HG03342 (cell line): ENCODE measurements at regions not wholly inside any gene's neighbourhood (a gene's known extent, or its start where the extent isn't known, plus 50 kb on each side); places are given as distances from the start of the nearest gene placed in this dataset.

ENCODE experiments used
- ATAC-seq: cut with Tn5 transposase; IDR thresholded peaks from one replicate; pipeline ENCODE4 v1.9.1; 2021; ENCODE audit warnings: mild to moderate bottlenecking, moderate library complexity; ENCODE audit not compliant: unreplicated experiment

DNA sequence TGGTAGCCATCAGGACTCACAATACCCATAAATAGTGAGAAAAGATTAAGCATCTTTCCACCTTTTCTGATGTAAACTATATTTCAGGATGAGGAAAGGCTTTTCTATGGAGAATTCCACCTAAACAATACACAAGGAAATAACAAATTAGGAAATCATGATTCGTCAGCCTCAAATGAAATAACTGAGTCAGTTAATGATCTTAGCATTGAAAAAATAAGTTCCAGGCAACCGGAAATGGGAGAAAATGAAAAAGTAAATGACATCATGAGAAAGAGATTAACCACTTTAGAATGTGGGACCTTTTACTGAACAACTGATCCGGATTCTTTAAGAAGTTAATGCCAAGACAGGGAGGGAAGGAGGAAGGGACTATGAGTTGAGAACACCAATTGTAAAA lies 742.3 kb downstream of the TNS3 start:
- no peak for ATAC-seq

DNA sequence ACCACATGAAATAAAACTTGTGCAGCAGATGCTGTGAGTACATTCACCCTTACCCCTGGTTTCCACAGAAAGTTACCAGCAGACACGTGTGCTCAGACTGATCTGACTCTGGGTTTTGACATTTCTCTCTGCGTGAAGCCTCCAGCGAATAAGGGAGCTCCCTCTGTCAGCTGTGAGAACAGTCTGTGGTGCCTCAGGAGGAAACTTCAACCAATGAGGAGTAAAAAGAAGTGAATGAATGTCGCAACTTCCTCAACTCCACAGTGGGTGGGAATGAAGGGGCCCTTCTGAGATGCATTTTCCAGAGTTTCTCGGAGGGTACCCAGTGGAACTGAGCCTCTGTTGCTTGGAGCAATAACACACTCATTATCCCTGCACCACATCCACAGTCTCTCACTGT lies 743.4 kb downstream of the TNS3 start:
- ATAC-seq, result no peak

DNA sequence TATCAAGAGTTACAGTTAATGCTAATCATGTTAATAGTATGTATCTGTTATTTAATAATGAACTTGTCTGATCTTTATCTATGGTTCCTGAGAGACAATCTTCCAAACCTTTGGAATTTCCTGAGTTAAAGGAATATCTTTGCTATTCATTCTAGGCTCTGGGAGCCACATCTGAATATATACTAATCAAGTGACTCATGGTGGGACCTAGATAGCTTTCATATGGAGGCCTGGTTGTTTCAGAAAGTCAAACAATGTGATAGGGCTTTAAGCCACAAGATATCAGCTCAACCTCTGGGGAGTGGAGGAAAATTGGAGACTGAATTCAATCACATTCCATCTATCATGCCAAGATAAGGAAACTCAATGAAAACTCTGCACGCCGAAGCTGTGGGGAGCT lies 746.4 kb downstream of the TNS3 start:
- ATAC-seq, result no peak

DNA sequence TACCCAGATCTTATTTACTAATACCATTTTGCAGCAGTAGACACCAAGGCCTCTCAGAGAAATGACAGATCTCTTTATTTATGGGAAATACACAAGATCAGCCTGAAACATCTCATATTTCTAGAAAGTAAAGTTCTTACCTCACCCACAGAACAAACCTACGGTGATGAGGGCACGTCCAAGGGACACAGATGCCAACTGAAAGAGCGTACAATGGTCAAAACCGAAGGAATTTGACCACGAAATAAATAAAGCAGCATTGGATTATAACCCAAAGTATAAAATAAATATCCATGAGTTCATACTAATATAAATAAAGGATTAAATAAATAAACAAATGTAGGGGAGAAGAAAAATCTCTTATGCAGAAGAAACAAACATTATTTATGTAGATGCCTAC lies 747.0 kb downstream of the TNS3 start:
- no peak for ATAC-seq

DNA sequence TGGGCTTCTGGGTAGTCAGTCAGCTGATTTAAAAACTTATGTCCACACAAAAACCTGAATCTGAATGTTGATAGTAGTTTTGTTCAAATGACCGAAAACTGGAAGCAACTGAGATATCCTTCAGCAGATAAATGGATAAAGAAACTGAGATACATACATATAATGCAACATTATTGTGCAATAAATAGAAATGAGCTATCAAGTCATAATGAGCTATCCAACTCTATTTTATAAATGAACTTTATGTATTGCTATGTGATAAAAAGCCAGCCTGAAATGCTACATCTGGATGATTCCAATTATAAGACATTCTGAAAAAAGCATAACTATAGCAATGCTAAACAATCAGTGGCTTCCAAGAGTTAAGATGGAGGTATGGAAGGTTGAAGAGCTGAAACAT lies 748.7 kb downstream of the TNS3 start:
- ATAC-seq, result no peak

DNA sequence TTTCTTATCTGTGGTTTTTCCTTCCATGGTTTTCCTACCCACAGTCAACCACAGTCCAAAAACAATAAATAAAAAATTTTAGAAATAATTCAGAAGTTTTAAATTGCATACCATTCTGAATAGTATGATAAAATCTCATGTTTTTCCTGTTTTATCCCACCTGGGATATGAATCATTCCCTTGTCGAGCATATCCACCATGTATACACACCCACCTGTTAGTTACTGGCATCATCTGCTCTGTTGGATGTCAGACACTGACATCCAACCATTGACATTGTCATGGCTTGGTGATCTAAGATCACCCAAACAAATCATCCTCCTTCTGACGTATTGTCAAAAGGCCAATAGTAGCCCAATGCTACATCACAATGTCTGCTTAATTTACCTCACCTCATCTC lies 749.8 kb downstream of the TNS3 start:
- ATAC-seq, result no peak

DNA sequence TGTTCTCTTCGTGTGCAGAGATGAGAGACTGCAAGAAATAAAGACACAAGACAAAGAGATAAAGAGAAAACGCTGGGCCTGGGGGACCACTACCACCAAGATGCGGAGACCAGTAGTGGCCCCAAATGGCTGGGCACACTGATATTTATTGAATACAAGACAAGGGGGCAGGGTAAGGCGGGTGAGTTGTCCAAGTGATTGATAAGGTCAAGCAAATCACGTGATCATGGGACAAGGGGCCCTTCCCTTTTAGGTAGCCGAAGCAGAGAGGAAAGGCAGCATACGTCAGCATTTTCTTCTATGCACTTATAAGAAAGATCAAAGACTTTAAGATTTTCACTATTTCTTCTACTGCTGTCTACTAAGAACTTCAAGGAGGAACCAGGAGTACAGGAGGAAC lies 762.1 kb downstream of the TNS3 start:
- no peak for ATAC-seq

DNA sequence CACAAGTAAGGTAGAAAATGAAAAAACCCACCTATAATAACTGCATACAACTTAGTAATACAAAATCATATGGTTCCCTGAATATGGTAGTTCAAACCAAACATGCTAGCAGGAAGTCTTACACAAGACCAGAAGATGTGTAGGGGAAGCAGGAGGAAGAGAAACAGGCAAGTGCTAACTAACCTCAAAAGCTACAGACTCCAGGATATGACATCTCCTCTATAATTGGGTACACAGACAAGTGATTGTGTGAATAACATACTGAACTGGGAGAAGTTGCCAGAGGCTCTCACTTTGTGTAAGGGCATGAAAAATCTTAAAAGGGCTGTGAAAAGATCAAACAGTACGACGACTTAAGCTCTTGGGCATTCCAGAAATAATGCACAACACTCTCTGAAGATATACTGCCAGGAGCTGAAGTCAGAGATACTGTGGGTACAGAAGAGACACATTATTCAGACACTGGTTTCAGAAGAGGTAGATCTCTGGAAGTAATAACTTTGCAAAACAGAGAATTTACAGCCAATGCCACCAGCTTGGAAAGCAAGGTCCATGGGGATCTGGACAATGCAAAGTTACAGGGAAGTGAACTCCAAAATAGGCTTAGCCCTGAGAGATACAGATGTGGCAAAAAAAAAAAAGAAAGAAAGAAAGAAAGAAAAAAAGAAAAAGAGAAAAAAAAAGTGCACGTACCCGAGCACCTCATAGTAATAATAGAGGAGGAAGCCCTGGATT lies 767.2 kb downstream of the TNS3 start:
- ATAC-seq, result no peak

DNA sequence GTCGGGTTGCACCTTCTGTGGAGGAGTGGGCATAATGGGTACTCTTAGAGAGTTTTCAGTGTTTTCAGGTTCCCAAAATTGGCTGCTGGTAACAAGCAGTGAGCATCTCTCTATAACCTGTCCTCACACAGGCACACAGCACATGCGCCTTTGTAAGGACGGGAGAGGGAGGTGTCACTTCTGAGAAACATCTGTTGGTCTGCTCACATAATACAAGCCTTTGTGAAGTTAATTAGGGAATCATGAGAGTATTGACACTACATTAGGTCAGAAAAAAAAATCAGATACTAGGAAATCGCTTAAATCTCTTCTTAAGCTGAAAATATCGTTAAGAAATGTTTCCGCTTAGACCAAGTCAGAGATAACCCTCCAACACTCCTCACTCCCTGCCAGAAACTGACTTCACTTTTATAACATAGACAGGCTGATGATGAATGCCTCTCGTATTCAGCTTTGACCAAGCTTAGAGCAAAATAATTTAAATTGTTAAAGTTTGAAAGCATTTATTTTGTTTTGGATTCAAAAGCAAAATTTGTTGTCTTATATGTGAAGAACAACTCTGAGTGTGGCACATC lies 769.7 kb downstream of the TNS3 start:
- no peak for ATAC-seq

DNA sequence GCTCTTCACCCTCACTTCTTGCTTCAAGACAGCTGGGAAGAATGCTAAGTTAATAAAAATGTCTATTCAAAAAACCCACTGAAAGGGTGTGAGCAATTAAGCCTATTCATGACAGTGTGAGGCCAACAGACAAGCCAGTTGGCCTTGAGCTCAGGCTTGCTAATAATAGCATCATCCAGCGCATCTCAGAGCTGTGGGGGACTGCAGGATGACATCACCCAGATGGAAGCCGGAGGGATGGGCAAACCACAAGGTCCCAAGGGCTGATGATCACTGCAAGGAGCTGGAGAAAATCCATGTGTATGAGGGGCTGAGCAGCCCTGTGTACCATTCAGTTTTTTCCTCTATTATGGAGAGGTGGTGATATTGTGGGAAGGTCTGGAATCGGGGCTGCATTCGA lies 770.4 kb downstream of the TNS3 start:
- ATAC-seq, result no peak

DNA sequence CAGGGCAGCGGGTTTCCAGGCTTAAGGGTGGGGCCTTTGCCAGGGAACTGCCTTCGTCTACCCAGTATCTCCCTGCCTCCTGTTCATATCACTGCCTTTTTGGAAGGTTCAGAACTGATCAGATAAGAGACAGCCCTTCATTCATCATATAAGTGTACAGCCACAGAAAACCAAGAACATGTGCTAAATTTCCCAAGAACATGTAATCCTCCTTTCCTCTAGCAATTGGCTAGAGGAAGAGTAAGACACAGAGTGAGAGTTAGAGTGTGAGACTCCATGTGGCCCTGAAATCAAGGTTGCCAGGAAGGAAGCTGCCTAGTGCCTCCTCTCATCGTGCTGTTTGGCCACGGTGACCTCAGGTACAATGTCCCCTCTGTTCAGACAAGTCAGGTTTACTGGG lies 770.9 kb downstream of the TNS3 start:
- ATAC-seq, result no peak

DNA sequence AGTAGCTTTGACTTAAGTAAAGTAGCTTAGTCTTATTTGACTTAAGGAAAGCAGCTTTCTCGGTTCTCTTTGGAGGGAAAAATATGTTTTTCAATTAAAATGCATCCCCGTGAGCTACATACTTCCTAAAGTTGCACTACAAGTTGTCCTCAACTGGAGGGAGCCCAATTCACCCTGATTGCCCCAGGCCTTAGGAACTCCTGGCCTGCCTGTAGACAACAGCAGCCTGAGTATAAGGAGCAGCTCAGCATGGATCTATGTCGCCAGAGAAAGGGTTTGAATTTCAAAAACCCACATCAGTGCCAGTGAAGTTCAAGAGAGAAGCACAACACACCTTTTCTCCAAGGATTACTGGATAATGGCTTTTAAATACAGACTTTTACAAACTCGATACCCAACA lies 772.0 kb downstream of the TNS3 start:
- ATAC-seq, result no peak

DNA sequence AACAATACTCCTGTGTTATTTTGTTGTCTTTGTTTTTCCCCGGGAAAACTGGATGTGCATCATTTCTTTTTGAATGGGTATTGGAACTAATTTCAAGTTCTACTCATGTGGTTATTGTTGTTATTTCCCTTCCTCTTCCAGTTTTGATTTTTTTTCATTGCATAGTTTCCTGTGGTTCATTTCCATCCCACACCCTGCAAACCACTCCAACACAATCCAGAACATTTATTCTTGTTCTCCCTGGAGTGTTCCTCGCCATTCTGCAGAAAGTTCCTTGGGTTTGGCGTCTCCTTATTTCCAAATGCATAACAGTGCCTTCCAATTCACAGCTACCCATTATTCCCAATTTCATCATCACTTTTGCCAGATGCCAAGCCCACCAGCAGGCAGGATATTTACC lies 775.1 kb downstream of the TNS3 start:
- no peak for ATAC-seq

DNA sequence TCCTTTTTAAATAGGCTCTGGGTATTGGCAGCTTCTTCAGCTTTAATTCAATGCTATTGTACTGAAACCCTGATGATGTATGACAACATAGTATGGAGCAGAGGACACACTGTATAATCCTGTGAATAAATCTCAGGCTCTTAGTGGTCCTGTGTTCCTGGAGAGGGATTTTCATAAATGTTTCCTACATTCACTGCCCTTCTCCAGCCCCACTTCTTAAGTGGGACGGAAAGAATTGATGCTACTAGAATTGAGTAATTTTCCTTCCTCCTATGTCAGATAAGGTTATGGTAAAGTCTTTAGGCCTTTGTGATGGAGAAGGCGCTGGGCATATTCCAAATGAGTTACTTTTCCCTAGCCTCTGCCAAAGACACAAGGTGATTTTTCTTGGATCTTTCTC lies 779.4 kb downstream of the TNS3 start:
- ATAC-seq, result no peak

DNA sequence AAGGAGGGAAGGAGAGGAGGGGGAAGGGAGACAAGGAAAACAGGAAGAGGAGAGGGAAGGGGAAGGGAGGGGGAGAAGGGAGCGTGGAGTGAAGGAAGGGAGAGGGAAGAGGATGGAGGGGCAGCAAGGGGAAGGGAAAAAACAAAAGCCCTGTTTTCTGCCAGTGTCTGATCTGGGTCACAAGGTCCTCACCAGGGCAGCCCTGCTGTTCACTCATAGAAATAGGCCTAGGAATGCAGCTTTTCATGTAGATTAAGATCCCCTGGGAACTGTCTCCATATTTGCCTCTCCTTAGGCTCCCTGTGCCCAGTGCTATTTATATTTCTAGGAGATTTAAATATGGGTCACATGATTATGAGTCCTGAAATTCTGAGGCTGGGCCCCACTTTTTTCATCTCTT lies 790.7 kb downstream of the TNS3 start:
- ATAC-seq, result no peak

DNA sequence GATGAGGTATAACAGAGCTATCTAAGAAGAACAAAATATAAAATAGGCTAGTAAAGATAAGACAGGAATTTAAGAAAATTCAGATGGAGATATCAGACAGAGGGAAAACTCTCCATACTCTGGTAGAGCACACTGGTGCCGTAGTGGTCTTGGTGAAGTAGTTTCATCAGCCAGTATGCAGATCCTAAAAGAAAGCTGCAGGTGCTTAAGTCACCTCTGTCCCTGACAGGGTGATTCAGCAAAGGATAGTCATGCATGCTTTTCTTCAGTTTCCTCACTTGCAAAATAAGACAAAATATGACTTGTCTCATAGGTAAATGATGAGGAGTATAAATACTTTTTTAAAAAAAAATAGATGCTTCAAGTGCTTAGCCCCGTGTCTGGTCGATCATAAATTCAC lies 794.9 kb downstream of the TNS3 start:
- ATAC-seq, result no peak

DNA sequence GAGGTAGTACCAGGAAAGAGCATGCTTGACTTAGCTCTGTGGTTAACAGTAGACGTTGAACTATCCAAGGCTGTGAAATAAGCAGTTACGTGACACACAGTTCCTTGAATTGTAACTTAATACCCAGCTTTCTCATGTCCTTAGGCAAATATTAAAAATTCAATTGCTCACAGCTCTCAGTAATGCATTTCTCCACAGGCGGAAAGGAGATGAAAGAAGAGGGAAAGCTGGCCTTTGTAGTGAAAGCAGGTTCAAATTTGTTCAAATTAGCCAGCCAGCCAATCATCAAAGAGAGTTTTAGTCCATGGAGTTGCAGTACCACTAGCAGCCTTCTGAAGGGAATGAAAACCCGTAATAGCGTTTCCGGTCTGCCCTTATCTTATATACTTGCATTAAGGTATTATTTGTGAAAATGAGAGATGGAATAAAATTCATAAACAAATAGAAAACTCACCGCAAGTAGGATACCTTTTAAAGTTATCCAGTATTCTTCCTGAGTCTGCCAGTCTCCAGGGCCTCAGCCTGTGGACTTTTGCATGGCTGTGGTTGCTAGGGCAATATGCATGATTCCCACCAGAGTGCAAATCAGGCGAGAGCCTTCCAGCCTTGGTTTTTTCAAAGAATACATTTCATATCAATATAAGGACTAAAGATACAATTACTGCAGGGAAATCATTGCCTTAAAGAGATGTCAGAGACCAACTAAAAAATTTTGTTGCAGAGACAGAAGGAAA lies 795.5 kb downstream of the TNS3 start:
- no peak for ATAC-seq

DNA sequence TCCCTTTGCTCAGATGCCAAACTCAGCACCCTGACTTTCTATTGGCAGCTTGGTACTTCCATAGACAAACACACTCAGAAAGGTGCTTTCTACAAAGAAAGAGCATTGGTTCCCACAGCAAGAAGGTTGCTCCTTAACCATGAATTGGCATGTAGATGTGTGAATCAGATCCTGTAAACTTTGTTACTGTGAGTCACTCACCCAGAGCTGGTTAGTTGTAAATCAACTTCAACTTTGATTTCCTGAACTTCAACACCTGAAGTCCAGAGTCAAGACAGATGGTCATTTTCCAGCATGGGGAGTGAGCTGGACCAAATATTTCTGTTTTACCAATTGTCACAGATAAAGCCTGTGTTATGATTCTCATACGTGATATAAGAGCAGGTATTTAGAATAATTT lies 797.2 kb downstream of the TNS3 start:
- ATAC-seq, result no peak

DNA sequence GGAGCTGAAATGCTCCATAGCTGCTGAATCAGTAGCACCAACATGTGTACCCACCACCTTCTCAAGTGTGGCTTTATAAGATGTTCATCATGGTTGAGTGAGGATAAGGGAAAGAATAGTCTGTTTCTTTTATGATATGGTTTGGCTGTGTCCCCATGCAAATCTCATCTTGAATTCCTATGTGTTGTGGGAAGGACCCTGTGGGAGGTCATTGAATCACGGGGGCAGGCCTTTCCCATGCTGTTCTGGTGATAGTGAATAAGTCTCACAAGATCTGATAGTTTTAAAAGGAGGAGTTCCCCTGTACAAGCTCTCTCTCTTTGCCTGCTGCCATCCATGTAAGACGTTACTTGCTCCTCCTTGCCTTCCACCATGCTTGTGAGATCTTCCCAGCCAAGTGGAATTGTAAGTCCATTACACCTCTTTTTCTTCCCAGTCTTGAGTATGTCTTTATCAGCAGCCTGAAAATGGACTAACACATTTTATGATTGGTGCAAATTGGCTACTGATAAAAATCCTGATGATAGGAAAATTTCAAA lies 799.9 kb downstream of the TNS3 start:
- ATAC-seq, result no peak

DNA sequence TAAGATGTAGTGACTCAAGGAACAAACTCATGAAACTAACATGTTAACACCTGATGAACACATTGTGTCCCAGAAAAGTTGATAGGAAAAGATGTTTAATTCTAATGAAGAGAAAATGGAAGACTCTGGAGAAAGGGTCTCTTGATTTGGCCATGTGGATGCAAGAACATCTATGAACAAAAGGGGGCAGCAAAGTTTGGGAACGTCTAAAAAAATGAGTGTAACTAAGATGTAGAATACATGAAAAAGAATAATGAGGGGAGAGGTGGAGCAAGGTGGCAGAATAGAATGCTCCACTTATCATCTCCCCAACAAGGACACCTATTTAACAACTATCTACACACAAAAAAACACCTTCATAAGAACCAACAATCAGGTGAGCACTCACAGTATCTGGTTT lies 805.1 kb downstream of the TNS3 start:
- ATAC-seq, result no peak

DNA sequence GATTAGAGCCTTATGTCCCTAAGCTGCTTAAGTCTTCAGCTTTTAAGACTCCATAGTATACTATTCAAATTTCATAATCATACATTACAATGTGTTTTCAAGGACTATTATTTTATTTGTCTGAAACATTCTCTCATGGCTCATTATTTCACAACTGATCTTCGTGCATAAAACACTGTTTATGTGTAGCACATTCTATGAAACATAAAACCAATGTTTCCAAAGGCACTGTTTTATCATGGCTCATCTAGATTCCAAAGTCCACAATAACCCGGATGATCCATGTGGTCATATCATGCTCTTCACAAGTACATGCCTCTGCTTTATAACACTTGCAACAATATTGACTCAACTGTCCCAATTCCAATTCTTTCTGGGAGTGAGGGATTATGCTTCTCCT lies 806.1 kb downstream of the TNS3 start:
- ATAC-seq, result no peak

DNA sequence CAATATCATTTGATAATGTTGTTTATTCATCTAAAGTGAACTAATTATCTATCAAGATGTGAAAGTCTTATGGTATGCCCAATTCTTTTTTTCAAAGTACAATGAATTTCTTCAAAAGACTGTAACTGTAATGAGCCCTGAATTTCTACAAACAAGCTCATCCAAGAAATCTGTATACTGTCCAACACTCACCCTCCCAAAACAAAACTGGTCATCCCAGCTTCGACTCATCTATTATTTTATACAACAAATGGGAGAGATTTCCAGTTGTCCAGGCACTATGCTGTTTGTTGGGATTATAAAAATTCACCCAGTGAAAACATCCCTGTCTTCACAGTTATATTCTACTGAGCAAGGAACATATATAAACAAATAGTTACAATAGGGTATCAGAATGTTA lies 806.9 kb downstream of the TNS3 start:
- ATAC-seq, result no peak
